ENCODE measurements at regions not wholly inside any gene's neighbourhood (a gene's known extent, or its start where the extent isn't known, plus 50 kb on each side); places are given as distances from the start of the nearest gene placed in this dataset.

GRCh38 chr21:17901458-17902079 is 82.4 kb upstream of the C21orf91 start:
- DNase-seq (ENCODE audit: low read depth, low spot score) = peak; percentile 49

- DNase-seq (ENCODE audit: low read depth, low spot score) = peak; percentile 75
Observed at GRCh38 chr21:17900990-17901385, 81.8 kb upstream of the C21orf91 start.

GRCh38 chr21:17900281-17900989 is 81.3 kb upstream of the C21orf91 start:
- peak; percentile 79 for DNase-seq (ENCODE audit: low read depth, low spot score)

- no peak for DNase-seq (ENCODE audit: low read depth, low spot score)
Observed at GRCh38 chr21:17889171-17889570, 70.0 kb upstream of the C21orf91 start.

GRCh38 chr21:17869115-17869514 is 50.0 kb upstream of the C21orf91 start:
- DNase-seq (ENCODE audit: low read depth, low spot score) = no peak

All from ELF-1 (cell line).